ENCODE measurements at regions not wholly inside any gene's neighbourhood (a gene's known extent, or its start where the extent isn't known, plus 50 kb on each side); places are given as distances from the start of the nearest gene placed in this dataset.
"Not testable (repeated sequence)": the region's sequence is repeated elsewhere in the genome, so short reads cannot be mapped to it uniquely, and the experiment has no call there.

DNA sequence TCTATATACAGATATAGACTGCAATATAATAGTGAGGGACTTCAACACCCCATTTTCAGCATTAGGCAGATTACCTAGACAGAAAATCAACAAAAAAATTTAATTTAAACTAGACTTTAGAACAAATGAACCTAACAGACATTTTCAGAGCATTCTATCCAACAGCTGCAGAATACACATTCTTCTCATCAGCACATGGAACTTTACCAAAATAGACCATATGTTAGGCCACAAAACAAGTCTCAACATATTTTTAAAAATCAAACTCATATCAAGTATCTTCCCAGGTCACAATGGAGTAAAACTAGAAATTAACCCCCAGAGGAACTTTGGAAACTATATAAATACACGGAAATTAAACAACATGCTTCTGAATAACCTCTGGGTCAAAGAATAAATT is 169.6 kb downstream of the MTERF1 start:
- TF ChIP-seq, protein P1, sequence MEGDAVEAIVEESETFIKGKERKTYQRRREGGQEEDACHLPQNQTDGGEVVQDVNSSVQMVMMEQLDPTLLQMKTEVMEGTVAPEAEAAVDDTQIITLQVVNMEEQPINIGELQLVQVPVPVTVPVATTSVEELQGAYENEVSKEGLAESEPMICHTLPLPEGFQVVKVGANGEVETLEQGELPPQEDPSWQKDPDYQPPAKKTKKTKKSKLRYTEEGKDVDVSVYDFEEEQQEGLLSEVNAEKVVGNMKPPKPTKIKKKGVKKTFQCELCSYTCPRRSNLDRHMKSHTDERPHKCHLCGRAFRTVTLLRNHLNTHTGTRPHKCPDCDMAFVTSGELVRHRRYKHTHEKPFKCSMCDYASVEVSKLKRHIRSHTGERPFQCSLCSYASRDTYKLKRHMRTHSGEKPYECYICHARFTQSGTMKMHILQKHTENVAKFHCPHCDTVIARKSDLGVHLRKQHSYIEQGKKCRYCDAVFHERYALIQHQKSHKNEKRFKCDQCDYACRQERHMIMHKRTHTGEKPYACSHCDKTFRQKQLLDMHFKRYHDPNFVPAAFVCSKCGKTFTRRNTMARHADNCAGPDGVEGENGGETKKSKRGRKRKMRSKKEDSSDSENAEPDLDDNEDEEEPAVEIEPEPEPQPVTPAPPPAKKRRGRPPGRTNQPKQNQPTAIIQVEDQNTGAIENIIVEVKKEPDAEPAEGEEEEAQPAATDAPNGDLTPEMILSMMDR (IDR thresholded peaks at IDR 0.05; ENCODE audit: borderline replicate concordance, insufficient read depth, low read depth, low read length): no peak
- no peak overlapping the region for H3K4me3 ChIP-seq (ENCODE audit: low read depth, low read length)

DNA sequence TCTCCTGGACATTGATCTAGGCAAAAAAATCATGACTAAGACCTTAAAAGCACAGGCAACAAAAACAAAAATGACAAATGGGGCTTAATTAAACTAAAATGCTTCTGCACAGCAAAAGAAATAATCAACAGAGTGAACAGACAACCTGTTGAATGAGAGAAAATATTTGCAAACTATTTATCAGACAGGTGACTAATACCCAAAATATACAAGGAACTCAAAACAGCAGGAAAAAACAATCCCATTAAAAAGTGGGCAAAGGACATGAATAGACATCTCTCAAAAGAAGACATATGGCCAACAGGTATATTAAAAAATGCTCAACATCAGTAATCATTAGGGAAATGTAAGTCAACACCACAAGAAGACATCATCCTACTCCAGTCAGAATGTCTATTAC is 166.8 kb downstream of the MTERF1 start:
- TF ChIP-seq, protein P1 (IDR thresholded peaks at IDR 0.05; ENCODE audit: borderline replicate concordance, insufficient read depth, low read depth, low read length): no peak
- no peak overlapping the region for H3K4me3 ChIP-seq (ENCODE audit: low read depth, low read length)

DNA sequence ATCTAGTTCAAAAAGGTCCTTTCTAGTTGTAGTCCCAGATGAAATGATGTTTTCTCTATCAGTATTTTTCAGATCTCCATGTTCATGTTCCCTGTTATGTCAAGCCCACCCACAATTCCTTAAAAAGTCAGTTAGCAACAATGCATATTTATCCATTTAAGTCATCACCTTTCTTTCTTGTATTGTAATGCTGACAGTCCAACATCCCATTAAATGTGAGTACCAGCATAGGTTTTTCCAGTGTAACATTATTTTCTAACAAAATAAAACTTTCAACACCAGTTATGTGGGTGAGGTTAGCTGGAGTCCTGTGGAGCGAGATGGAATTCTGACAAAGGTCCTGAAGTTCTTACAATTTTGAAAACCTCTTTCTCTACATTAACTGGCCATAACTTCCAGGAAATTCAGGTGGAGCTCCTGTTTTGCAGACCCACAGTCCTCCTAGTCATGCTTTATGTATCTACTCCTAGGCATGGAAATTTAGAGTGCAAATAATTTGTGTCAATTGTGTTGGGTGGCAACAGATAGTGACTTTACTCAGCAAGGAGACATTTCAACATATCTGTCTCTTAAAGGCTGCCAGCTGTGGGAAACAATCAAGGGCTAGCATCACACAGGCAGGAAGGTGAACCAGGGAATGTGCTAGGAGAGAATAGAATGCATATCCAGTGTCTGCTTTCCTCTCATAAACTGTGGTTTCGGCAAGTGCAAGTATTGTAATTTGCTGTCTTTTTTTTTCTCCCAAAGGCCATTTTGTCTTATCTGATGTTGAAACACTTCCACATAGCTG is 162.6 kb downstream of the MTERF1 start:
- no peak overlapping the region for H3K4me3 ChIP-seq (ENCODE audit: low read depth, low read length)
- TF ChIP-seq, protein P1 (IDR thresholded peaks at IDR 0.05; ENCODE audit: borderline replicate concordance, insufficient read depth, low read depth, low read length): no peak

DNA sequence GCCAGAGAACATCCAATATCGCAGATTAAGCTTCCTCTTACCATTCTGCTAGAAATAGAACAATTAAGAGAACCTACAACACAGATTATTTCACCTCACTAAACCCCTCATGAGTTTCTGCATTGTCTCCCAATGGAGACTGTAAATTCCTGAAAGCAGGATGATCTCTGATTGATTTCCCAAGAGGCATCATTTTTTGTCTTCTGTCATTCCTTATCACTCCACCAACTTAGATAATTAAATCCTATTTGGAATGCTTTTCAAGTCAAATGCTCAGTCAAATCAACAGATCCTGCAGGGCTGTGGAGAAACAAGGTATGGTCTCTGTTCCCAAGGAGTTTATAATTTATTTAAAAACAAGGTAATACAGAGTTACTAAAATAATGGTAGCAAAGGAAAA is 161.5 kb downstream of the MTERF1 start:
- TF ChIP-seq, protein P1 (IDR thresholded peaks at IDR 0.05; ENCODE audit: borderline replicate concordance, insufficient read depth, low read depth, low read length): no peak

DNA sequence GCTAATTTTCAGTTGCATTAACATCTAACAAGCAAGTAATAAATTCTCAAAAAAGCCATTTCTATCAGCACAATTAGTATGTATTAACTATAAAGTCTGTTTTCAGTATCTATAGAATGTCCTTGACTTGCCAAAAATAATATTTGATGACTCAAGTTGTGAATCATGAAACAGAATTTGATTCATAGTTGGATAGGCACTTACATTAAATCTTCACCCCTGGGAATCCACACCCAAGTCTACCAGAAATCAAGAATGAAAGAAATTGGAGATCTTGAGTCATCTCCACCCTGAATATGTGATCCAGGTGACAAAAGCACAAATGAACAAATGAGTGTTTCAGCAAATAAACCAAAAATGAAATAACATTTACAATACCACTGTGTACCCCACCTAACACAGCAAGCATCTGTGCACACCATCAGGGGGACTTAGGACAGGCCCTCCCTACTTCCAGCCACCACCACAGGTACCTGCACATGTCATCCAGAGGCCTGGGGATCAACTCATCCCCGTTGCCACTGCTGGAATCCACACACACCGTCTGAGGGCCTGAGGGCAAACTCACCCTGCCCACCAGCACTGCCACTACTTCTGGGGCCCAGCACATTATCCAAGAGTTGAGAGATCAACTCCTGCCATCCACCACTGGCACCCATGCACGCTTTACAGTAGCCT is 160.1 kb downstream of the MTERF1 start:
- TF ChIP-seq, protein P1 (IDR thresholded peaks at IDR 0.05; ENCODE audit: borderline replicate concordance, insufficient read depth, low read depth, low read length): no peak
- no peak overlapping the region for H3K4me3 ChIP-seq (ENCODE audit: low read depth, low read length)

More for the DNA sequence above, 161.5 kb downstream of the MTERF1 start:
- no peak overlapping the region for H3K4me3 ChIP-seq (ENCODE audit: low read depth, low read length)

DNA sequence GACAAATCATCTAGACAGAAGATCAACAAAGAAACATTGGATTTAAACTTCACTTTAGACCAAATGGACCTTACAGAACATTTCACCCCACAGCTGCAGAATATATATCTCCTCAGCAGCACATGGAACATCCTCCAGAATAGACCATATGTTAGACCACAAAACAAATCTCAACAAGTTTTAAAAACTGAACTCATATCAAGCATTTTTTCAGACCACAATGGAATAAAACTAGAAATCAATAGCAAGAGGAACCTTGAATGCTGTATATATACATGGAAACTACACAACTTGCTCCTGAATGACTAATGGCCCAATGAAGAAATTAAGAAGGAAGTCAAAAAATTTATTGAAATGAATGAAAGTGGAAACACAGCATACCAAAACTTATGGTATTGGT is 157.7 kb downstream of the MTERF1 start:
- TF ChIP-seq, protein P1 (IDR thresholded peaks at IDR 0.05; ENCODE audit: borderline replicate concordance, insufficient read depth, low read depth, low read length): no peak
- no peak overlapping the region for H3K4me3 ChIP-seq (ENCODE audit: low read depth, low read length)

DNA sequence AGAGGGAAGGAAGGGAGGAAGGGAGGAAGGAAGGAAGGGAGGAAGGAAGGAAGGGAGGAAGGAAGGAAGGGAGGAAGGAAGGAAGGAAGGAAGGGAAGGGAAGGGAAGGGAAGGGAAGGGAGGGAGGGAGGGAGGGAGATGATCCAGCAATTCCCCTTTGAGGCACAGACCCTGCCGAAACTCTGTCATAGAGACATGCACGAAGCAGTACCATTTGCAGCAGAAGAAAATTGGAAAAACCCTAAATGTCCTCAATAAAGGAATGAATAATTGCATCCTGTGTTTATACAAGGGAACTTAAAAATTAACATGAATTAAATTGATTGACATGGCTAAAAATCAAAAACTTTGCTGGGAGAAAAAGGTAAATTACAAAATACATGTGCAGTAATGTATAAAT is 151.5 kb downstream of the MTERF1 start:
- not testable (repeated sequence) for H3K4me3 ChIP-seq (ENCODE audit: low read depth, low read length)
